Spinal cord (tissue), 9 donors: ENCODE measurements at regions not wholly inside any gene's neighbourhood (a gene's known extent, or its start where the extent isn't known, plus 50 kb on each side); places are given as distances from the start of the nearest gene placed in this dataset.

ENCODE experiments used
- DNase-seq, 6 donors: peaks; one replicate each; pipeline versions ENCODE4 v3.0.0 to v3.0.0-alpha.2; 2013 to 2015; ENCODE audit warnings: low spot score in 6 of 6, low read depth in 4 of 6
- H3K27ac ChIP-seq: one replicate; pipeline ENCODE4 v1.5.1; 2013; ENCODE audit warnings: low read depth, low read length, control low read depth
- H3K27me3 ChIP-seq: one replicate; pipeline ENCODE4 v1.6.1; 2013; ENCODE audit warnings: low read length; ENCODE audit not compliant: control insufficient read depth, insufficient read depth
- H3K36me3 ChIP-seq: one replicate; pipeline ENCODE4 v1.6.1; 2013; ENCODE audit warnings: low read length; ENCODE audit not compliant: control insufficient read depth, insufficient read depth
- H3K4me1 ChIP-seq: one replicate; pipeline ENCODE4 v1.6.1; 2013; ENCODE audit warnings: low read length; ENCODE audit not compliant: control insufficient read depth, insufficient read depth
- H3K4me3 ChIP-seq: one replicate; pipeline ENCODE4 v1.5.1; 2013; ENCODE audit warnings: low read depth, low read length, control low read depth
- H3K9me3 ChIP-seq: one replicate; pipeline ENCODE4 v1.6.1; 2013; ENCODE audit warnings: low read length; ENCODE audit not compliant: control insufficient read depth, insufficient read depth
- WGBS: methylation state at CpG from one replicate; pipeline ENCODE4 v1.1.5; 2013; ENCODE audit warnings: missing lambda C conversion rate; ENCODE audit not compliant: insufficient coverage; 5-methylcytosine and 5-hydroxymethylcytosine counted together
- donor health status: healthy.

DNA sequence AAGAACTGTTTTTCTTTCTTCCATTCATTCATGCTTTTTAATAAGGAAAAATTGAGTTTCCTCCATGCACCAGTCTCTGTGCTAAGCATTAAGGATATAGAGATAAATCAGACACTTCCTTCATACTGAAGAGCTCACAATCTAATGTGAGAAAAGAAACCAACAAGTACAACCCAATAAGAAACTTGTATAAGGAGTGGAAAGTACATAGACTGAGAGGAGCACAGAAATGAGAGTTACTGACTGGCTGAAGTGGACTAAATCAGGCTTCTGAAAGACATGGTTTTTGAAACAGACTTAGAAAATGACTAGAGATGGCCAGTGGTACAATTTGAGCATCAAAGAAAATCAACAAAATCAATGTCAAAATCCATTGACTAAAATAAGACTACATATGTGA lies 524.4 kb downstream of the PLPP3 start:
- Histone ChIP-seq H3K27me3 (no peaks in the 10 kb centered on the region), H3K27ac (no peak overlapping the region), H3K4me1 (no peaks in the 10 kb centered on the region), H3K4me3 (no peak overlapping the region), H3K36me3 (no peaks in the 10 kb centered on the region), H3K9me3 (peaks cover 4% of the 10 kb centered on the region)
- no peak for DNase-seq

DNA sequence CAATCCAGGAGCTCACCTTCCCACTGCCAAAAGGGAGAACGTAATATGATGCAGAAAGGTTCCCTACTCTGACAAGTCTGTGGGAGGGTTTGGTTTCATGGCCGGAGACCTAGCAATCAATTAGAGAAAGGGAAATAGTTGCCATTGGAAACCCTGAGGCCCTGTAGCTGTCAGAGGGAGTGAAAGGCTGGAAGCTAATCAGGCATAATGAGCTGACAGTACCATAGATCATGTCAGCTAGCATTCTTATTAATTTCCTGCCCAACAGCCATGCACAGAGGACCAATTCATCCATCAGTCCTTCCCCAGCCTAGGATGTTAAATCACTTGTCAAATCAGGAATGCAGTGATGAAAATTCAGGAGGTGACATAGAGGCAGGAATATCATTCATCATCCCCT lies 527.3 kb downstream of the PLPP3 start:
- peak in 2 of 6 donors; percentile 33 to 68 for DNase-seq
- Histone ChIP-seq H3K9me3 (peaks cover 4% of the 10 kb centered on the region), H3K4me3 (no peak overlapping the region), H3K4me1 (no peaks in the 10 kb centered on the region), H3K27ac (no peak overlapping the region), H3K36me3 (no peaks in the 10 kb centered on the region), H3K27me3 (no peaks in the 10 kb centered on the region)
- 17% methylated on average over 1 of the region's 2 CpGs for WGBS

DNA sequence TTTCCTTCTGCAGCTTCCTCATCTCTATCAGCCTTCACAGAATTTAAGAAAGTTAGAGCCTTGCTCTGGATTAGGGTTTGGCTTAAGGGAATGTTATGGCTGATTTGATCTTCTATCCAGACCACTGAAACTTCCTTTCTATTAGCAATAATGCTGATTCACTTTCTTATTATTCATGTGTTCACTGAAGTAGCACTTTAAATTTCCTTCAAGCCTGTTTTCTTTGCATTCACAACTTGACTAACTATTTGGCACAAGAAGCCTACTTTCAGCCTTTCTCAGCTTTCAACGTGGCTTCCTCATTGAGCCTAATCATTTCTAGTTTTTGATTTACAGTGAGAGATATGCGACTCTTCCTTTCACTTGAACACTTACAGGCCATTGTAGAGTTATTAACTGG lies 528.5 kb downstream of the PLPP3 start:
- DNase-seq: no peak
- Histone ChIP-seq H3K9me3 (peaks cover 4% of the 10 kb centered on the region), H3K27me3 (no peaks in the 10 kb centered on the region), H3K4me1 (no peaks in the 10 kb centered on the region), H3K36me3 (no peaks in the 10 kb centered on the region), H3K4me3 (no peak overlapping the region), H3K27ac (no peak overlapping the region)
- 100% methylated on average over 1 of the region's 2 CpGs for WGBS

- Histone ChIP-seq H3K4me3 (no peak overlapping the region), H3K9me3 (peaks cover 2% of the 10 kb centered on the region), H3K27me3 (no peaks in the 10 kb centered on the region), H3K27ac (no peak overlapping the region), H3K4me1 (no peaks in the 10 kb centered on the region), H3K36me3 (no peaks in the 10 kb centered on the region)
- WGBS: no CpG with 5 or more reads among the region's 1 CpG
- DNase-seq: no peak
These were observed 533.9 kb downstream of the PLPP3 start for GRCh38 chr1:56045477-56045876.

GRCh38 chr1:56045062-56045461 lies 534.3 kb downstream of the PLPP3 start:
- Histone ChIP-seq H3K4me3 (no peak overlapping the region), H3K27ac (no peak overlapping the region), H3K36me3 (no peaks in the 10 kb centered on the region), H3K9me3 (no peaks in the 10 kb centered on the region), H3K27me3 (no peaks in the 10 kb centered on the region), H3K4me1 (no peaks in the 10 kb centered on the region)
- WGBS: no CpG with 5 or more reads among the region's 3 CpGs
- DNase-seq: no peak

DNA sequence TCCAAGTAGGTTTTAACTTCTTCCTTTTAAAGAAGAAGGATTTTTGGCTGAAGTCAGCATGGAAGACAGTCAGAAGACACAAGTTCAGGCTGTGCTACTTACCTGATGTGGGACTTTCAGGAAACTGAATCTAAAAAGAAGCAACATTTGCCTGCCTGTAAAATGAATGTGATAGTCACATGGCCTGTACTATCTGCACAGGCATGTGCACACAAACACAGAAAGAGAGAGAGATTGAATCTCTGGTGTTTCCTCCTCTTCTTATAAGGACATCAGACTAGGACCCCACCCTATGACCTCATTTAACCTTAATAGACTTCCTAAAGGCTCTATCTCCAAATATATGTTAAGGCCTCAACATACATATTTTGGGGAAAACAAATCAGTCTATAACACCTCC lies 542.9 kb downstream of the PLPP3 start:
- Histone ChIP-seq H3K4me3 (no peak overlapping the region), H3K9me3 (no peaks in the 10 kb centered on the region), H3K4me1 (no peaks in the 10 kb centered on the region), H3K36me3 (no peaks in the 10 kb centered on the region), H3K27ac (no peak overlapping the region), H3K27me3 (no peaks in the 10 kb centered on the region)
- no peak for DNase-seq

GRCh38 chr1:56034847-56035481 lies 544.4 kb downstream of the PLPP3 start:
- no peak for DNase-seq
- H3K27me3 ChIP-seq: no peaks in the 10 kb centered on the region
- 84% methylated on average over 2 of the region's 2 CpGs for WGBS
- H3K9me3 ChIP-seq: no peaks in the 10 kb centered on the region
- no peak overlapping the region for H3K27ac ChIP-seq
- no peak overlapping the region for H3K4me3 ChIP-seq
- no peaks in the 10 kb centered on the region for H3K4me1 ChIP-seq
- no peaks in the 10 kb centered on the region for H3K36me3 ChIP-seq

DNA sequence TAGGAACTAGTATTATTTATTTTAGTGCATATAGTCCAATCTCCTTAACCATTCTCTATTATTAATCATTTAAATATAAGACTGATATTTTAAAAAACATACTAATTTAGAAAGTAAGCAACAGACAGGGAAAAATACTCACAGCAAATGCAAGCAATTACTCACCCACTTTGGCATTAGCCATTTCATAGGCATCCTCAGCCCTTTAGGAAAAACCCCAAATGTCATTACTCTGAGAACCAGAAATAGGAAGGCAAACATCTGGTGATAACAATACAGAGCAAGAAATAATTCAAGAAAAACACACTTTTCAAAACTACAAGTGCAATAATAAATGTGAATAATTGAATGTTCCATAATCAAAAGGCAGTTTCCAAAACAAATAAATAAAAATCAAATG lies 545.1 kb downstream of the PLPP3 start:
- Histone ChIP-seq H3K4me3 (no peak overlapping the region), H3K9me3 (no peaks in the 10 kb centered on the region), H3K27ac (no peak overlapping the region), H3K4me1 (no peaks in the 10 kb centered on the region), H3K27me3 (no peaks in the 10 kb centered on the region), H3K36me3 (no peaks in the 10 kb centered on the region)
- no peak for DNase-seq

DNA sequence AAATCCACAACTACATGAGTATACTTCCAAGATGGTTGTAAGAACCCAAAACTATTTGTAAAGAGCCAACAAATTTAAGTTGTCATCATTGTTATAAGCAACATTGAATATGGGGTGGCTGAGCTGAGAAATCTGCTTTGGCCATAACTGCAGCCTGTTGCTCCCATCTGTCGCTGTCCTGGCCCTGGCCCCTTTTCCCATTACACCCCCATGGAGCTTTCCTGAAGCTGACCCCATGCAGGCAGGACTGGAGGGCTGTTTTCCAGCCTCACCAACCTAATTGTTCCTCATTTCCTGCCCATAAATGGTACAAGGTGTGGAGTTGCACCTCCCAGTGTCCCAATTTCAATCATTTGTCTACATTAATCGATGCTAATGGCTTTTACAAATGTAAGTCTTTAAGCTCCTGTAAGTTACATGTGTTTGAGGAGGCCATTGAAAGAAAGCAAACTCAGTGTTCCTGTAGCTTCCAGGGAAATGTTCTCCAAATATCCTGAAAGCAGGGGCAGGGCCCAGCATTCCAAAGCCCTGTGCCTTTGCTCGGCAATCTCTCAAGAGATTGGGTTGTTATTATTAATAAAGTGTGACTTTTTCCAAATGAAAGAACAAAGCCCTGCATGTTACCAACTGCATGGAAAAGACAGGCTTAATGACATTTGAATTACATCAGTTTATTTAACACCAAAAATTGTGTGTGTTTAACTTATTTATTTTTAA lies 545.9 kb downstream of the PLPP3 start:
- DNase-seq: no peak
- no peaks in the 10 kb centered on the region for H3K27me3 ChIP-seq
- no peaks in the 10 kb centered on the region for H3K9me3 ChIP-seq
- no peak overlapping the region for H3K4me3 ChIP-seq
- H3K27ac ChIP-seq: no peak overlapping the region
- 88% methylated on average over 1 of the region's 3 CpGs for WGBS
- no peaks in the 10 kb centered on the region for H3K4me1 ChIP-seq
- no peaks in the 10 kb centered on the region for H3K36me3 ChIP-seq

- no CpG with 5 or more reads among the region's 3 CpGs for WGBS
- H3K27me3 ChIP-seq: no peaks in the 10 kb centered on the region
- H3K4me3 ChIP-seq: no peak overlapping the region
- H3K27ac ChIP-seq: no peak overlapping the region
- H3K9me3 ChIP-seq: no peaks in the 10 kb centered on the region
- no peak for DNase-seq
- no peaks in the 10 kb centered on the region for H3K36me3 ChIP-seq
- no peaks in the 10 kb centered on the region for H3K4me1 ChIP-seq
These were observed 547.2 kb downstream of the PLPP3 start for GRCh38 chr1:56032096-56032676.
